ENCODE measurements at regions not wholly inside any gene's neighbourhood (a gene's known extent, or its start where the extent isn't known, plus 50 kb on each side); places are given as distances from the start of the nearest gene placed in this dataset.
"Not testable (repeated sequence)": the region's sequence is repeated elsewhere in the genome, so short reads cannot be mapped to it uniquely, and the experiment has no call there.

DNA sequence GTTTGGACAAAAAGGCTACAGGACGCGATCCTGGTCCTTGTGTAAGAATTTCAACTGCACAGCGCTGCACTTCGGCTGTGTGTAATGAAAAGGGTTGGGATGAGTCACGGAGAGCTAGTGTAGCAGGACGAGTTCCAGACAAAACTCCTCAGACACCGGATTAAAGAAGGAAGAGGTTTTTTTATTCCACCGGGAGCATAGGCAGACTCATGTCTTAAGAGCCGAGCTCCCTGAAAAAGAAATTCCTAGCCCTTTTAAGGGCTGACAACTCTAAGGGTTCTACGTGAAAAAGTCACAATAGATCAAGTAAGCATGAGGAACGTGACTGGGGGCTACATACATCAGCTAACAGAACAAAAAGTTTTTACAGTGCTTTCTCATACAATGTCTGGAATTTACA lies 54.8 kb upstream of the FAM90A1 start:
- not testable (repeated sequence) for DNase-seq

GRCh38 chr12:8285681-8286080 lies 58.3 kb upstream of the FAM90A1 start:
- not testable (repeated sequence) for DNase-seq

- DNase-seq = not testable (repeated sequence)
Measured at GRCh38 chr12:8291764-8292163, 64.3 kb upstream of the FAM90A1 start.

DNA sequence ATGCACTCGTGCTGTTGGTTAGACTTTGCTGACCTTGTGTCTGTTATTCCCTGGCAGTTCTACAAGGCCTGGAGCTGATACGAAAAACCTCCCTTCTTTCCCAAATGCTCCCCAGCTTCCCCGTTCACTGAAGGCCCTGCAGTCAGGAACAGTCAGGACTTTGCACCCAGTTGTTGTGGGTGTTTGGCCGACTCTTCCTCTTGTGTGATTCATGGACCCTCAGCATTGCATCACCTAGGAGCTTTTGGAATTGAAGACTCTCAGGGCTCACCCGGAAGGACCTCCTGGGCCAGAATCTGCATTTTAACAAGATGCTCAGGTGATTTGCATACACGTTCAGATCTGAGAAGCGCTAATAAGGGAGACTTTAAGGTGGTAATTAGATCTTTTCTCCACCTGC lies 67.2 kb upstream of the FAM90A1 start:
- not testable (repeated sequence) for DNase-seq

DNA sequence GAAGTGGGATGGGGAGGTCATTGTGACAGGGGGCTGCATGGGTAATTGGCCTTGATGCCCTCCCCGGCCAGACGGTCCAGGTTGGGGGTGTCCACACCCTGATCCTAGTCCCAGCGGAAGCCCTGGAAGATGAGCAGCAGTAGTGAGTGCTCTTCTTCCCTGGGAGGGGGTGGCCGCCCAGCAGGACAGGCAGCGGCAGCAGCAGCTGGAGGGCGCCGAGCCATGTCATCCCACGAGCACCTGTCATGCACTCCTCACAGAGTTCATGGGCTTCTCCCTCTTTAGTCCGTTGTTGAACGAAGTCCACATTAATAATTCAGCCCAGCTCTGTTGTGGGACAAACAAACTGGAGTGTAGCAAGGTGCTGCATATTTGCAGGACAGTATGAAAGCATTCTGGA lies 81.2 kb upstream of the FAM90A1 start:
- DNase-seq = not testable (repeated sequence)

- not testable (repeated sequence) for DNase-seq
Measured at GRCh38 chr12:8315997-8316396, 88.6 kb upstream of the FAM90A1 start.

DNA sequence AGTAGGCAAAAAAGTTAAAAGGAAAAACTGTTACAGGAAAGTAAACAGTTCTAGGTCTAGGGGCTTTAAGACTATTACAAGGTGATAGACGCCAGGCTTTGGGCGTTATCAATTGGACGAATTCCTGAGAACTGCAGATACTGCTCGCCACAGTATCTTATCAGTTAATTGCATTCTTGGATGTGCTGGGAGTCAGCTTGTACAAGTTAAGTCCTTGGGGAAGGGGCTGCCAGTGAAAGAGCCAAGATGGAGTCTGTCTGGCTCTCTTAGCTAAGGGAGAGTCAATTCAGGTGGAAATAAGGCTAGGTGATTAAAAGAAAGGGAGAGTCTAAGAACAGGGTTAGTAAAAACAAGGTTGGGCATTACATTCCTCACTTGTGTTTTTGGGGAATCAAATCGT lies 90.3 kb upstream of the FAM90A1 start:
- DNase-seq = not testable (repeated sequence)

DNA sequence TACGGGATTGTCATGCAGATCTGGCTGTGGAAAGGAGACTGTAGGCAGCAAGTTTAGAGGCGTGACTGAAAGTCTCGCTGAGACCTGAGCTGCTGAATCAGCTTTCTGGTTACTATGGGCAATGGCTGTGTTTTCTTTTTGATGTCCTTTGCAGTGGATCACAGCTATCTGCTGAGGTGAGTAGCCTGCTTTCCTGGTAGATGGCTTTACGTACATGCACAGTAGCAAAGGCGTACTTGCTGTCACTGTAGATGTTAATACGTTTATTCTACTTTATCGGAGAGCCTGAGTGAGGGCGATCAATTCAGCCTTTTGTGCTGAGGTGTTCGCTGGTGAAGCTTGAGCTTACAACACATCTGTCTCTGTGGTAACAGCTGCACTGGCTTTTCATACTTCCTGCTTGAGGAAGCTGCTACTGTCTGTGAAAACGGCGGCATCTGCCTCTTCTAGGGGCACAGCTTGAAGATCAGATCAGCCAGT lies 92.9 kb upstream of the FAM90A1 start:
- not testable (repeated sequence) for DNase-seq

DNA sequence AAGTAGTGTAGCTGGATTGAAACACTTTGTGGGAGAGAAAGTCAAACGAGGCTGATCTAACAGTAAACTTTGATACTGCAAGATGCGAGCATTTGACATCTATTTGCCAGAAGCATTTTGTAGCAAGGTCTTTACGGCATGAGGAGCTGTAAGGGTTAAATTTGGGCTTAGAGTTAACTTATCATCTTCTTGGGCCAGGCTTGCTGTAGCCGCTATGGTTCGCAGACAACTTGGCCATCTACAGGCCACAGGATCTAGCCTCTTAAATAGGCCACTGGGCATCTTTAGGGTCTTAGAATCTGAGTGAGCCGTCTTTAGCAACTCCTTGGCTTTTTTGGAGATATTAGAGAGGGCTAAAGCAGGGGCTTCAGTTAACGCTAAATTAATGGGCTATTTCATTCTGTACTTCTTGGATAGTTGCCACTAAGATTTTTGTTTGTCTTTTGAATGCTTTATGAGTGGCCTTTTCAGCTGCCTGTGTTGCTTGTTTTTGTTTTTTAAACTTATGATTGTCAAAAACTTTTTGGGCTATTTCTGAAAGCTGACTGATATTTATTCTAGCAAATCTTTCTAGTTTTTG lies 93.5 kb upstream of the FAM90A1 start:
- DNase-seq = not testable (repeated sequence)

DNA sequence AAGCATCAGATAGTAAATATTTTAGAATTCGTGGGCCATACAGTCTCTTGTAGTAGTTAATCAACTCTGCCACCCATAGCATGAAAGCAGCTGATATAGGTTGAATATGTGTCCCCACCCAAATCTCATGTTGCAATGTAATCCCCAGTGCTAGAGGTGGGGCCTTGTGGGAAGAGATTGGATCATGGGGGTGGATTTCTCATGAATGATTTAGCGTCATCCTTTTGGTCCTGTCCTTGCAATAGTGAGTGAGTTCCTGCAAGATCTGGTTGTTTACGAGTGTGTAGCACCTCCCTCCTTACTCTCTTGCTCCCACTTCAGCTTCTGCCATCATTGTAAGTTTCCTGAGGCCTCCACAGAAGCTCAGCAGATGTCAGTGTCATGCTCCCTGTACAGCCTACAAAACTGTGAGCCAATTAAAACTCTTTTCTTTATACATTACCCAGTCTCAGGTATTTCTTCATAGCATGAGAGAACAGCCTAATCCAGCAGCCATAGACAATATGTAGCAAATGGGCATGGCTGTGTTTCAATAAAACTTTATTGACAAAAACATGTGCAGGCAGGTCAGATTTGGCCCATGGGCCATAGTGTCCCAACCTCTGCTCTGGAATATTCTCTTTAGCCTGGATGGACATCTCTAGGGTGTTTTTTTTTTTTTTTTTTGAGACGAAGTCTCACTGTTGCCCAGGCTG lies 97.9 kb upstream of the FAM90A1 start:
- DNase-seq = not testable (repeated sequence)

- DNase-seq = not testable (repeated sequence)
Measured at GRCh38 chr12:8328835-8329234, 101.4 kb upstream of the FAM90A1 start.

- DNase-seq = not testable (repeated sequence)
Measured at GRCh38 chr12:8332373-8332772, 105.0 kb upstream of the FAM90A1 start.

GRCh38 chr12:8351073-8351472 lies 104.7 kb upstream of the CLEC6A start:
- DNase-seq = not testable (repeated sequence)

- DNase-seq = not testable (repeated sequence)
Measured at GRCh38 chr12:8354741-8355140, 101.0 kb upstream of the CLEC6A start.

GRCh38 chr12:8355531-8355930 lies 100.2 kb upstream of the CLEC6A start:
- not testable (repeated sequence) for DNase-seq

- DNase-seq = peak in 1 of 2 experiments; percentile 10
Measured at GRCh38 chr12:8373744-8374143, 82.0 kb upstream of the CLEC6A start.

DNA sequence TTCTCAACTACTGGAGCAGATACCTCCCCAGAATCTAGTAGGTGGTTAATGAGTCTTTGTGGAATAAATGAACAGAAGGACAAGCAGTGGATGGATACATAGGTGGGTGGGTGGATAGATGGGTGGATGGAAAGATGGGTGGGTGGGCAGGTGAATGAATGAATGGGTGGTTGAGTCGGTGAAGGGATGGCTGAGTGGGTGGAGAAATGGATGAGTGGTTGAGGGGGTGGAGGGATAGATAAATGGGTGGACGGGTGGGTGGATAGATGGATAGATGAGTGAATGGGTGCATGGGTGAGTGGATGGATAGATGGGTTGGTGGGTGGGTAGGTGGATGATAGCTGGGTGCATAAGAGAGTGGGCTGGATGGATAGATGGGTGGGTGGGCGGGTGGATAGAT lies 80.6 kb upstream of the CLEC6A start:
- not testable (repeated sequence) for DNase-seq

- DNase-seq = not testable (repeated sequence)
Measured at GRCh38 chr12:8377756-8378155, 78.0 kb upstream of the CLEC6A start.

DNA sequence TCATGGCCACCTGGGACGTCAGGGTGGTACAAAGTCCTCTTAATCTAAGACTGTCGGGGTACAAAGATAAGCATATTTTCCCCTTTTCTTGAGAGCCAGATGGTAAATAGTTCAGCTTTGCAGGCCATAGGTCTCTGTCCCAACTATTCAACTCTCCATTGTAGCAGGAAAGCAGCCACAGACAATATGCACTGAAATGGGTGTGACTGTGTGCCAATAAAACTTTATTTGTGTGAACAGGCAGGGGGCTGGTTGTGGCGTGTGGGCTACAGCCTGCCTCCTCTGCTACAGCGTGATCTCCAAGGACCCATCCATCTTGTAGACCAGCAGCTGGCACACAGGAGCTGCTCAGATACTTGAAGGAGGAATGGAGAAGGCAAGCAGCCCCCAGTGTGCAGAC lies 73.2 kb upstream of the CLEC6A start:
- DNase-seq = not testable (repeated sequence)

DNA sequence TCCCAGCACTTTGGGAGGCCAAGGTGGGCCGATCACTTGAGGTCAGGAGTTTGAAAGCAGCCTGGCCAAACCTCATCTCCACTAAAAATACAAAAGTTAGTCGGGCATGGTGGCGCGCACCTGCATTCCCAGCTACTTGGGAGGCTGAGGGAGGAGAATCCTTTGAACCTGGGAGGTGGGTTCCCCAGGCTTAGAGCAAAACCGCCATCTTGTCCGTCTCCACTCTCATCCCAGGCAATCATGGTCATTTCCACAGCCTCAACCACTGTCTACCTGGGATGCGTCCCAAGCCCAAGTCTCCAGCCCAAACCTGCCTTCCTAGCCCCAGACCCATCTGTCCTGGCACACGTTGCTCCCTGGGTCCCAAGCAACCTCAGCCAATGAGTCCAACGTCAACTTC lies 71.1 kb upstream of the CLEC6A start:
- not testable (repeated sequence) for DNase-seq

DNA sequence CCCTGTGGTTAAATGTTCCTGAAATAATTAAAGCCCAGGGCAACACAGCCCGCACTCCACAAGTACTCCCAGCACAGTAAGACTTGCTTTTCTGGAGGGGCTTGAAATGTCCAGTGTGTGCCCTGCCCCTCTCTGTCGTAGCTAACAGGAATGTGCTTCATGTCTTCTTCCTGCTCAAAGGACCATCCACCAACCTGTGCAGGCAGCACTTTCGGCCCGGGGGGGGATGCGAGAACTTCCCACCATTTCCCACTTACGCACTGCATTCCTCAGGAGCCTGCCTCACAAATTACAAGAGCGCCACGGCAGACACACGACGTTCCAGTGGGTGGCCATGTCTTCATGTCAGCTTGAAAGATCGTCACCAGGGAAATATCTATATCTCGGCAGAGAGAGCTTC lies 70.3 kb upstream of the CLEC6A start:
- DNase-seq = not testable (repeated sequence)

GRCh38 chr12:8386661-8387060 lies 69.1 kb upstream of the CLEC6A start:
- DNase-seq = not testable (repeated sequence)

DNA sequence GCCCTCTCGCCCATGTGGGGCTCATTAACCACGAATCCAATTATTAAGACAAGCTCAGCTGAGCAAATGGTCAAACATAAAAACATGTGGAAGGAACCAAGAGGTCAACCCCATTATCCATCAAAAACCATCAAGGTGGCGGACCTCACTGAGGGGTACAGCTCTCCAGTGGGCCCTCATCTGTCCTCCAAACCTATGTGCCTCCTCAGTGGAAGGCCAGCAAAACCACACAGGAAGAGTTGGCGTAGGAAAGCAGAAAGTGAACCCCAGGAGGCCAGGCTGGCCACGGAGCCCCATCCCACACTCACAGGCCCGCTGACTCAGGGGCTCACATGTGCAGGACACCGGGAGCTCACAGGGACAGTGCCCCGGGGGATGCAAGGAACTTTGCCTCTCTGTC lies 66.5 kb upstream of the CLEC6A start:
- DNase-seq = not testable (repeated sequence)

GRCh38 chr12:8390001-8390777 lies 65.6 kb upstream of the CLEC6A start:
- not testable (repeated sequence) for DNase-seq

Measured in NCI-H524 (cell line).